WTC11 (cell line): ENCODE measurements at regions not wholly inside any gene's neighbourhood (a gene's known extent, or its start where the extent isn't known, plus 50 kb on each side); places are given as distances from the start of the nearest gene placed in this dataset.

ENCODE experiments used
- ATAC-seq: fragments of 200-7000 bp; cut with Tn5 transposase; 2 replicates; pipeline ENCODE4 v1.10.0; 2021; ENCODE audit warnings: mild to moderate bottlenecking, moderate library complexity
- CTCF ChIA-PET: fragments of 300-600 bp; sonication (Branson Sonifier 250); formaldehyde crosslinking; loops from one replicate; lab custom pipeline; 2021; ENCODE audit warnings: antibody characterized with exemption; lab: Charles Lee
- POLR2A ChIA-PET: fragments of 350-600 bp; sonication (Branson Sonifier 250); formaldehyde crosslinking; loops from one replicate; lab custom pipeline; 2021; ENCODE audit warnings: antibody characterized with exemption; lab: Charles Lee
- DNase-seq: peaks from one replicate; pipeline ENCODE4 v3.0.0; 2021; ENCODE audit warnings: low spot score
- H3K27ac Mint-ChIP-seq: 2 replicates; pipeline ENCODE4 v1.8.0; 2021; ENCODE audit warnings: mixed read lengths
- H3K27me3 Mint-ChIP-seq: 2 replicates; pipeline ENCODE4 v1.8.0; 2021; ENCODE audit warnings: low read depth, mild to moderate bottlenecking, moderate library complexity, mixed read lengths
- H3K36me3 Mint-ChIP-seq: 2 replicates; pipeline ENCODE4 v1.8.0; 2021; ENCODE audit warnings: mixed read lengths
- H3K4me1 Mint-ChIP-seq: 2 replicates; pipeline ENCODE4 v1.8.0; 2022; ENCODE audit warnings: mixed read lengths
- H3K4me3 Mint-ChIP-seq: 2 replicates; pipeline ENCODE4 v1.8.0; 2021; ENCODE audit warnings: mild to moderate bottlenecking, moderate library complexity, mixed read lengths
- H3K9me3 Mint-ChIP-seq: 2 replicates; pipeline ENCODE4 v1.8.0; 2021; ENCODE audit warnings: mixed read lengths
- EMX1 ChIP-seq: fragments of 250-450 bp; sonication (Bioruptor Pico); IDR thresholded peaks from 2 replicates; pipeline ENCODE4 v1.8.0; 2021; ENCODE audit warnings: mild to moderate bottlenecking
- ETV6 ChIP-seq: sonication (generic); formaldehyde crosslinking; IDR thresholded peaks from 2 replicates; pipeline ENCODE4 v1.8.1; 2022; ENCODE audit warnings: mild to moderate bottlenecking, missing genetic modification reagents
- FOXP1 ChIP-seq: sonication (generic); formaldehyde crosslinking; IDR thresholded peaks from 2 replicates; pipeline ENCODE4 v1.8.0; 2022; ENCODE audit warnings: missing genetic modification reagents, mild to moderate bottlenecking, moderate library complexity, borderline replicate concordance
- GRHL2 ChIP-seq: fragments of 250-450 bp; sonication (Bioruptor Pico); IDR thresholded peaks from 2 replicates; pipeline ENCODE4 v1.8.0; 2022; ENCODE audit warnings: mild to moderate bottlenecking, moderate library complexity; ENCODE audit not compliant: insufficient replicate concordance, severe bottlenecking
- GTF2I ChIP-seq: fragments of 250-450 bp; sonication (Bioruptor Pico); conservative IDR thresholded peaks from 2 replicates; pipeline ENCODE4 v1.4.0; 2021; ENCODE audit warnings: mild to moderate bottlenecking
- HMGA2 ChIP-seq: fragments of 250-450 bp; sonication (Bioruptor Pico); IDR thresholded peaks from 2 replicates; pipeline ENCODE4 v1.4.0; 2021; ENCODE audit warnings: mild to moderate bottlenecking, moderate library complexity
- IRF2 ChIP-seq: sonication (generic); formaldehyde crosslinking; IDR thresholded peaks from 2 replicates; pipeline ENCODE4 v1.8.0; 2022; ENCODE audit warnings: low read depth, missing genetic modification reagents, borderline replicate concordance
- JUN ChIP-seq: sonication (generic); formaldehyde crosslinking; IDR thresholded peaks from 2 replicates; pipeline ENCODE4 v1.8.0; 2023; ENCODE audit warnings: mild to moderate bottlenecking, missing genetic modification reagents
- NFE2L1 ChIP-seq: sonication (generic); formaldehyde crosslinking; IDR thresholded peaks from 2 replicates; pipeline ENCODE4 v1.8.1; 2023; ENCODE audit warnings: missing genetic modification reagents
- NR2C2 ChIP-seq: sonication (generic); formaldehyde crosslinking; IDR thresholded peaks from 2 replicates; pipeline ENCODE4 v1.8.0; 2022; ENCODE audit warnings: mild to moderate bottlenecking, missing genetic modification reagents
- RORB ChIP-seq: fragments of 250-450 bp; sonication (Bioruptor Pico); IDR thresholded peaks from 2 replicates; pipeline ENCODE4 v1.9.0; 2021; ENCODE audit warnings: mild to moderate bottlenecking
- SMAD3 ChIP-seq: sonication (generic); formaldehyde crosslinking; IDR thresholded peaks from 2 replicates; pipeline ENCODE4 v1.8.0; 2022; ENCODE audit warnings: missing genetic modification reagents, mild to moderate bottlenecking, borderline replicate concordance
- TEAD1 ChIP-seq: sonication (generic); formaldehyde crosslinking; IDR thresholded peaks from 2 replicates; pipeline ENCODE4 v1.8.0; 2022; ENCODE audit warnings: mild to moderate bottlenecking, missing genetic modification reagents
- TP53 ChIP-seq: sonication (generic); formaldehyde crosslinking; IDR thresholded peaks from 2 replicates; pipeline ENCODE4 v1.8.1; 2023; ENCODE audit warnings: mild to moderate bottlenecking, missing genetic modification reagents
- ZNF263 ChIP-seq: sonication (generic); formaldehyde crosslinking; IDR thresholded peaks from 2 replicates; pipeline ENCODE4 v1.8.1; 2022; ENCODE audit warnings: low read depth, mild to moderate bottlenecking, moderate library complexity, missing genetic modification reagents
- ZNF416 ChIP-seq: fragments of 250-450 bp; sonication (Bioruptor Pico); IDR thresholded peaks from 2 replicates; pipeline ENCODE4 v1.9.0; 2021; ENCODE audit warnings: mild to moderate bottlenecking, inconsistent platforms
- ZNF671 ChIP-seq: fragments of 250-450 bp; sonication (Bioruptor Pico); IDR thresholded peaks from 2 replicates; pipeline ENCODE4 v1.8.0; 2021; ENCODE audit warnings: mild to moderate bottlenecking
- TF ChIP-seq, protein P1 (sequence below): sonication (generic); formaldehyde crosslinking; IDR thresholded peaks from 2 replicates; pipeline ENCODE4 v1.8.1; 2023; ENCODE audit warnings: mild to moderate bottlenecking, missing genetic modification reagents, borderline replicate concordance
- TF ChIP-seq, protein P2 (sequence below): fragments of 250-450 bp; sonication (Bioruptor Pico); IDR thresholded peaks from 2 replicates; pipeline ENCODE4 v2.1.2; 2022; ENCODE audit warnings: mild to moderate bottlenecking, moderate library complexity
- TF ChIP-seq, protein P3 (sequence below): sonication (generic); formaldehyde crosslinking; IDR thresholded peaks from 2 replicates; pipeline ENCODE4 v1.8.0; 2023; ENCODE audit warnings: mild to moderate bottlenecking, missing genetic modification reagents
- TF ChIP-seq, protein P4 (sequence below): sonication (generic); formaldehyde crosslinking; IDR thresholded peaks from 2 replicates; pipeline ENCODE4 v1.8.1; 2022; ENCODE audit warnings: low read depth, missing genetic modification reagents, borderline replicate concordance
- TF ChIP-seq, protein P5 (sequence below): sonication (generic); formaldehyde crosslinking; IDR thresholded peaks from 2 replicates; pipeline ENCODE4 v1.8.1; 2023; ENCODE audit warnings: mild to moderate bottlenecking, missing genetic modification reagents
- TF ChIP-seq, protein P6 (sequence below): sonication (generic); formaldehyde crosslinking; IDR thresholded peaks from 2 replicates; pipeline ENCODE4 v1.8.1; 2023; ENCODE audit warnings: mild to moderate bottlenecking, moderate library complexity, missing genetic modification reagents
- TF ChIP-seq, protein P7 (sequence below): sonication (generic); formaldehyde crosslinking; IDR thresholded peaks from 2 replicates; pipeline ENCODE4 v1.8.1; 2022; ENCODE audit warnings: mild to moderate bottlenecking, missing genetic modification reagents, moderate library complexity, borderline replicate concordance

DNA sequence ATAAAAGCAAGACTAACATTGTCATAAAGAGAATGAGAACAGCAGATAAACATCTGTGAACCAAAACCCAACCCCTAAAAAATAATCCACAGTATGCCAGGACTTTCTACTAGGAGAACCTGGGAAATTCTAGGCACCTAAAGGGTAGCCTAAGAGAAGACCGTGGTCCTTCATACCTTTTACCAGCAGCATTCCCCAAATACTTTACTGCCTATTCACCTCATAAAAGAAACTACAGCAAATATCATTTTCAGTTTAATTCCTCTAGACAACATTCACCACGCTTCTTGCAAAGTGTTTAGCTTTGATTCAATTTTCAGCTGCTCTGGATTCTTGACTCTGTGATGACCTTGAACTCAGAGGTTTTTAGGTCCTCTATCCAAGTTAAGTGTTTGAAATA lies 1180.7 kb upstream of the B3GALT2 start (continued):
- TF ChIP-seq, protein P1, sequence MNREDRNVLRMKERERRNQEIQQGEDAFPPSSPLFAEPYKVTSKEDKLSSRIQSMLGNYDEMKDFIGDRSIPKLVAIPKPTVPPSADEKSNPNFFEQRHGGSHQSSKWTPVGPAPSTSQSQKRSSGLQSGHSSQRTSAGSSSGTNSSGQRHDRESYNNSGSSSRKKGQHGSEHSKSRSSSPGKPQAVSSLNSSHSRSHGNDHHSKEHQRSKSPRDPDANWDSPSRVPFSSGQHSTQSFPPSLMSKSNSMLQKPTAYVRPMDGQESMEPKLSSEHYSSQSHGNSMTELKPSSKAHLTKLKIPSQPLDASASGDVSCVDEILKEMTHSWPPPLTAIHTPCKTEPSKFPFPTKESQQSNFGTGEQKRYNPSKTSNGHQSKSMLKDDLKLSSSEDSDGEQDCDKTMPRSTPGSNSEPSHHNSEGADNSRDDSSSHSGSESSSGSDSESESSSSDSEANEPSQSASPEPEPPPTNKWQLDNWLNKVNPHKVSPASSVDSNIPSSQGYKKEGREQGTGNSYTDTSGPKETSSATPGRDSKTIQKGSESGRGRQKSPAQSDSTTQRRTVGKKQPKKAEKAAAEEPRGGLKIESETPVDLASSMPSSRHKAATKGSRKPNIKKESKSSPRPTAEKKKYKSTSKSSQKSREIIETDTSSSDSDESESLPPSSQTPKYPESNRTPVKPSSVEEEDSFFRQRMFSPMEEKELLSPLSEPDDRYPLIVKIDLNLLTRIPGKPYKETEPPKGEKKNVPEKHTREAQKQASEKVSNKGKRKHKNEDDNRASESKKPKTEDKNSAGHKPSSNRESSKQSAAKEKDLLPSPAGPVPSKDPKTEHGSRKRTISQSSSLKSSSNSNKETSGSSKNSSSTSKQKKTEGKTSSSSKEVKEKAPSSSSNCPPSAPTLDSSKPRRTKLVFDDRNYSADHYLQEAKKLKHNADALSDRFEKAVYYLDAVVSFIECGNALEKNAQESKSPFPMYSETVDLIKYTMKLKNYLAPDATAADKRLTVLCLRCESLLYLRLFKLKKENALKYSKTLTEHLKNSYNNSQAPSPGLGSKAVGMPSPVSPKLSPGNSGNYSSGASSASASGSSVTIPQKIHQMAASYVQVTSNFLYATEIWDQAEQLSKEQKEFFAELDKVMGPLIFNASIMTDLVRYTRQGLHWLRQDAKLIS (CRISPR knock-in tag) = no peak
- TF ChIP-seq, protein P2, sequence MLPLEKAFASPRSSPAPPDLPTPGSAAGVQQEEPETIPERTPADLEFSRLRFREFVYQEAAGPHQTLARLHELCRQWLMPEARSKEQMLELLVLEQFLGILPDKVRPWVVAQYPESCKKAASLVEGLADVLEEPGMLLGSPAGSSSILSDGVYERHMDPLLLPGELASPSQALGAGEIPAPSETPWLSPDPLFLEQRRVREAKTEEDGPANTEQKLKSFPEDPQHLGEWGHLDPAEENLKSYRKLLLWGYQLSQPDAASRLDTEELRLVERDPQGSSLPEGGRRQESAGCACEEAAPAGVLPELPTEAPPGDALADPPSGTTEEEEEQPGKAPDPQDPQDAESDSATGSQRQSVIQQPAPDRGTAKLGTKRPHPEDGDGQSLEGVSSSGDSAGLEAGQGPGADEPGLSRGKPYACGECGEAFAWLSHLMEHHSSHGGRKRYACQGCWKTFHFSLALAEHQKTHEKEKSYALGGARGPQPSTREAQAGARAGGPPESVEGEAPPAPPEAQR (CRISPR knock-in tag) = no peak
- TF ChIP-seq, protein P3, sequence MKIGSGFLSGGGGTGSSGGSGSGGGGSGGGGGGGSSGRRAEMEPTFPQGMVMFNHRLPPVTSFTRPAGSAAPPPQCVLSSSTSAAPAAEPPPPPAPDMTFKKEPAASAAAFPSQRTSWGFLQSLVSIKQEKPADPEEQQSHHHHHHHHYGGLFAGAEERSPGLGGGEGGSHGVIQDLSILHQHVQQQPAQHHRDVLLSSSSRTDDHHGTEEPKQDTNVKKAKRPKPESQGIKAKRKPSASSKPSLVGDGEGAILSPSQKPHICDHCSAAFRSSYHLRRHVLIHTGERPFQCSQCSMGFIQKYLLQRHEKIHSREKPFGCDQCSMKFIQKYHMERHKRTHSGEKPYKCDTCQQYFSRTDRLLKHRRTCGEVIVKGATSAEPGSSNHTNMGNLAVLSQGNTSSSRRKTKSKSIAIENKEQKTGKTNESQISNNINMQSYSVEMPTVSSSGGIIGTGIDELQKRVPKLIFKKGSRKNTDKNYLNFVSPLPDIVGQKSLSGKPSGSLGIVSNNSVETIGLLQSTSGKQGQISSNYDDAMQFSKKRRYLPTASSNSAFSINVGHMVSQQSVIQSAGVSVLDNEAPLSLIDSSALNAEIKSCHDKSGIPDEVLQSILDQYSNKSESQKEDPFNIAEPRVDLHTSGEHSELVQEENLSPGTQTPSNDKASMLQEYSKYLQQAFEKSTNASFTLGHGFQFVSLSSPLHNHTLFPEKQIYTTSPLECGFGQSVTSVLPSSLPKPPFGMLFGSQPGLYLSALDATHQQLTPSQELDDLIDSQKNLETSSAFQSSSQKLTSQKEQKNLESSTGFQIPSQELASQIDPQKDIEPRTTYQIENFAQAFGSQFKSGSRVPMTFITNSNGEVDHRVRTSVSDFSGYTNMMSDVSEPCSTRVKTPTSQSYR (CRISPR knock-in tag) = no peak
- no peak for TF ChIP-seq TEAD1 (CRISPR knock-in tag)
- no peak for TF ChIP-seq ZNF263 (CRISPR knock-in tag)
- TF ChIP-seq FOXP1 (CRISPR knock-in tag) = no peak
- TF ChIP-seq RORB (CRISPR knock-in tag) = no peak
- TF ChIP-seq JUN = no peak

DNA sequence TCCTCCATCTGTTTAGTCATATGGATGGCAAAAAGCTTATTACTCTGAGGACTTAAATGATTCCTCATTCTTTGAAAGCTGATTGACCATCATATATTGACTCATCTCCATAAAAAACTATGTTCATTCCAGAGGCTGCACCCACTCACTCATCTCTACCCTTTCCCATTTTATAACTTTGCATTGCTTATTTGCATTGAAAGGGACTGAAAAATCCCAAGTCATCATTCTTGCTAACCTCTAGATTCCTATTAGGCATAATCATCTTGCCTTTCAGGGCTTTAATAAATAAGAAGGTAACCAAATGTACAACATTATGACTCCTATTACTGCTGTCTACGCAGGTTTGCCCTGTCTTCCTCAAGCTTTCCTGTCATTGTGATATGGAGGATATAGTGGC lies 1180.3 kb upstream of the B3GALT2 start:
- Mint-ChIP-seq H3K27me3 (no peaks in the 10 kb centered on the region), H3K4me3 (no peak overlapping the region)
- TF ChIP-seq NFE2L1 (CRISPR knock-in tag) = no peak
- TF ChIP-seq IRF2 = no peak
- TF ChIP-seq ZNF416 = no peak
- TF ChIP-seq TEAD1 (CRISPR knock-in tag) = no peak
- TF ChIP-seq, protein P4, sequence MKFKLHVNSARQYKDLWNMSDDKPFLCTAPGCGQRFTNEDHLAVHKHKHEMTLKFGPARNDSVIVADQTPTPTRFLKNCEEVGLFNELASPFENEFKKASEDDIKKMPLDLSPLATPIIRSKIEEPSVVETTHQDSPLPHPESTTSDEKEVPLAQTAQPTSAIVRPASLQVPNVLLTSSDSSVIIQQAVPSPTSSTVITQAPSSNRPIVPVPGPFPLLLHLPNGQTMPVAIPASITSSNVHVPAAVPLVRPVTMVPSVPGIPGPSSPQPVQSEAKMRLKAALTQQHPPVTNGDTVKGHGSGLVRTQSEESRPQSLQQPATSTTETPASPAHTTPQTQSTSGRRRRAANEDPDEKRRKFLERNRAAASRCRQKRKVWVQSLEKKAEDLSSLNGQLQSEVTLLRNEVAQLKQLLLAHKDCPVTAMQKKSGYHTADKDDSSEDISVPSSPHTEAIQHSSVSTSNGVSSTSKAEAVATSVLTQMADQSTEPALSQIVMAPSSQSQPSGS (CRISPR knock-in tag) = no peak
- no peak for TF ChIP-seq ZNF263 (CRISPR knock-in tag)
- TF ChIP-seq, protein P5, sequence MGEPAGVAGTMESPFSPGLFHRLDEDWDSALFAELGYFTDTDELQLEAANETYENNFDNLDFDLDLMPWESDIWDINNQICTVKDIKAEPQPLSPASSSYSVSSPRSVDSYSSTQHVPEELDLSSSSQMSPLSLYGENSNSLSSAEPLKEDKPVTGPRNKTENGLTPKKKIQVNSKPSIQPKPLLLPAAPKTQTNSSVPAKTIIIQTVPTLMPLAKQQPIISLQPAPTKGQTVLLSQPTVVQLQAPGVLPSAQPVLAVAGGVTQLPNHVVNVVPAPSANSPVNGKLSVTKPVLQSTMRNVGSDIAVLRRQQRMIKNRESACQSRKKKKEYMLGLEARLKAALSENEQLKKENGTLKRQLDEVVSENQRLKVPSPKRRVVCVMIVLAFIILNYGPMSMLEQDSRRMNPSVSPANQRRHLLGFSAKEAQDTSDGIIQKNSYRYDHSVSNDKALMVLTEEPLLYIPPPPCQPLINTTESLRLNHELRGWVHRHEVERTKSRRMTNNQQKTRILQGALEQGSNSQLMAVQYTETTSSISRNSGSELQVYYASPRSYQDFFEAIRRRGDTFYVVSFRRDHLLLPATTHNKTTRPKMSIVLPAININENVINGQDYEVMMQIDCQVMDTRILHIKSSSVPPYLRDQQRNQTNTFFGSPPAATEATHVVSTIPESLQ (CRISPR knock-in tag) = no peak
- no peak for TF ChIP-seq EMX1 (CRISPR knock-in tag)
- TF ChIP-seq NR2C2 (CRISPR knock-in tag) = no peak
- no peak for TF ChIP-seq HMGA2 (CRISPR knock-in tag)
- TF ChIP-seq GRHL2 = no peak
- TF ChIP-seq SMAD3 = no peak
- TF ChIP-seq ZNF671 (CRISPR knock-in tag) = no peak
- no peak for TF ChIP-seq TP53 (CRISPR knock-in tag)
- TF ChIP-seq, protein P6, sequence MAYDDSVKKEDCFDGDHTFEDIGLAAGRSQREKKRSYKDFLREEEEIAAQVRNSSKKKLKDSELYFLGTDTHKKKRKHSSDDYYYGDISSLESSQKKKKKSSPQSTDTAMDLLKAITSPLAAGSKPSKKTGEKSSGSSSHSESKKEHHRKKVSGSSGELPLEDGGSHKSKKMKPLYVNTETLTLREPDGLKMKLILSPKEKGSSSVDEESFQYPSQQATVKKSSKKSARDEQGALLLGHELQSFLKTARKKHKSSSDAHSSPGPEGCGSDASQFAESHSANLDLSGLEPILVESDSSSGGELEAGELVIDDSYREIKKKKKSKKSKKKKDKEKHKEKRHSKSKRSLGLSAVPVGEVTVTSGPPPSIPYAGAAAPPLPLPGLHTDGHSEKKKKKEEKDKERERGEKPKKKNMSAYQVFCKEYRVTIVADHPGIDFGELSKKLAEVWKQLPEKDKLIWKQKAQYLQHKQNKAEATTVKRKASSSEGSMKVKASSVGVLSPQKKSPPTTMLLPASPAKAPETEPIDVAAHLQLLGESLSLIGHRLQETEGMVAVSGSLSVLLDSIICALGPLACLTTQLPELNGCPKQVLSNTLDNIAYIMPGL (CRISPR knock-in tag) = no peak
- TF ChIP-seq GTF2I = no peak
- TF ChIP-seq ETV6 = no peak
- TF ChIP-seq, protein P7, sequence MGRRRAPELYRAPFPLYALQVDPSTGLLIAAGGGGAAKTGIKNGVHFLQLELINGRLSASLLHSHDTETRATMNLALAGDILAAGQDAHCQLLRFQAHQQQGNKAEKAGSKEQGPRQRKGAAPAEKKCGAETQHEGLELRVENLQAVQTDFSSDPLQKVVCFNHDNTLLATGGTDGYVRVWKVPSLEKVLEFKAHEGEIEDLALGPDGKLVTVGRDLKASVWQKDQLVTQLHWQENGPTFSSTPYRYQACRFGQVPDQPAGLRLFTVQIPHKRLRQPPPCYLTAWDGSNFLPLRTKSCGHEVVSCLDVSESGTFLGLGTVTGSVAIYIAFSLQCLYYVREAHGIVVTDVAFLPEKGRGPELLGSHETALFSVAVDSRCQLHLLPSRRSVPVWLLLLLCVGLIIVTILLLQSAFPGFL (CRISPR knock-in tag) = no peak
- TF ChIP-seq, all 79 proteins: peak for 0
- no peak for DNase-seq
- Mint-ChIP-seq H3K27ac (no peak overlapping the region), H3K9me3 (peaks cover 3% of the 10 kb centered on the region; the same call in 1 of the 2 replicates), H3K4me1 (0 out of 2 replicates have a peak, but pooled peaks cover 3% of the 10 kb centered on the region), H3K36me3 (no peaks in the 10 kb centered on the region)
- ChIA-PET CTCF (no interaction called here), POLR2A (no interaction called here)
- no peak for ATAC-seq
